ENCODE measurements at regions not wholly inside any gene's neighbourhood (a gene's known extent, or its start where the extent isn't known, plus 50 kb on each side); places are given as distances from the start of the nearest gene placed in this dataset.

DNA sequence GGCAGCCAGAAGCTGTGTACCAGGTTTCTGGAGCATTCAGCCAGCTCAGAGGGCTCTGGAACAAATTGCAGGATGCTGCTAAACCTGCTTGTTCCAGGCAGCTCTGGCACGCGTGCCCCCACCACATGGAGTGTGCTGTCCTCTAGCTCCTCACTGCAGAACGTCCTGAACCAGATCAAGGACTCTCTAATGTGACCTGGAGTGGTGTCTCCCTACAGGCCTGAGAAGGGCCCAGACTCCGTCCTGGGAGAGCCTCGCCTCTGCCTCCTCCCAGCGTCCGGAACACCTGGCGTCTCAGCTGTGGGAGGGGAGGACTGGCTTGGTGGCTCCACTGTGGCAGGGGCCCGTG is 115.6 kb upstream of the GPC1 start:
- DNase-seq (ENCODE audit: low spot score), result no peak

DNA sequence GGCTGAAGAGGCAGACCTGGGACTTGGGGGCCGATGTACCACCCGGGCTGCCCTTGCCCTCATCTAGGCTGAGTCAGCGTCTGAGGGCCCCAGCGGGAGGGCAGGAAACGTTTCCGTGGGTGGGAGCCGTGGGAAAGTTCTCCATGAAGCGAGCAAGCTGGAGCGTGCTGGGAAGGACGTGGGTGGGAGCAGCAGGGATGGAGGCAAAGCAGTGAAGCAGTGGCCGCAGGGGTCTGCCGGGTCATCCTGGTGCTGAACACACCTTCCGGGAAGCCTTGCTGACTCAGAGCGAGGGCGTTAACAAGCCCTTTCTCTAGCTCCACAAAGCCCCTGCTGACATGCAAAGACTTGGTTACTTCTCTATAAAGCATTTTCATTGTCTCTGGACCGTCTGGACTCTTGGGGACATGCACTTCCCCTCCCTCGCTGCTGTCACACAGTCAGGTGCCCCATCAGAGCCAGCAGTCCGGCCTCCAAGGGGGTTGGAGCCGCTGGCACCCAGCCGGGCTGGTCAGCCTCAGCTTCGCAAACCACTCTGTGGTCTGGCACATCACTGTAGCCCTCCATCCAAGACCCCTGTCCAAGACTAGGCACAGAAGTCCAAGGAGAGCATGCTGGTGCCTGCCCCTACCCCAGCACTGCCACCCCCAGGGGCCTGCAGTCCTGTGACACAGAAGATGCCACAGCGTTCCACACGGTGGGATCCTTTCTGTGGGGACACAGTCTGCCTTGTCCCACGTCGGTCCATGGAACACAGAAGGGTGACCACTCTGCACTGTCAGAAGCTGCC is 115.1 kb upstream of the GPC1 start:
- DNase-seq (ENCODE audit: low spot score), result no peak

DNA sequence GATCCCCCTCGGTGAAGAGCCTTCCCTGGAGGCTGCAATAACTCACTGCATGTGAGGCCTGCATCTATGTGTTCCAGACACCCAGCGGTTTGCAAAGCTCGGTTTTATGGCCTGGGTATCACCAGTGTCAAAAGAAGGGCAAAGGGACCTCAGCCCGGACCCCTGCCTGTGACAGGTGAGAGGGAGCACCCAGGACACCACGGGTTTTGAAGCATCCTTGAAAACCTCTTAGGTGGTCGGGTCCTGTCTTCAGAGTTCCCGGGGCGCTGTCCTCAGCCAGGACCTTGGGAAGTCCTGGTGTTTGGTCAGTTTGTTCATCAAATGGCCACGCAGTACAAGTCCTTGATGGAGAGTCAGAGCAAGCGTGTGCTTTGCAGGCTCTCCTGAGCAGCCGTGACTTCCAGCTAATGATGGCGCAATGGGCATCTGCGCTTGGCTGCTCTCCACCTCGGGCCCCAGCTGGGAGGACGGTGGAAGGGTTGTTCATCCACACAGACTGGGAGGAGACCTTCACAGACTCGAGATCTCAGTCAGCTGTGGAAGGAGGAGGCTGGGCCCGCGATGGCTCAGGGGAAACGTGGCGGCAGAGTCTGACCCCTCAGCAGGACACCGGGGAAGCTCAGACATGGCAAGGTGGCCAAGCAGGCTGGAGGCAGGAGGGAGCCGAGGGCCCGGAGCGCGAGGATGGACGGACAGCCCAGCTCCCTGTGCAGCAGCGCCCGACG is 113.1 kb upstream of the GPC1 start:
- no peak for DNase-seq (ENCODE audit: low spot score)

DNA sequence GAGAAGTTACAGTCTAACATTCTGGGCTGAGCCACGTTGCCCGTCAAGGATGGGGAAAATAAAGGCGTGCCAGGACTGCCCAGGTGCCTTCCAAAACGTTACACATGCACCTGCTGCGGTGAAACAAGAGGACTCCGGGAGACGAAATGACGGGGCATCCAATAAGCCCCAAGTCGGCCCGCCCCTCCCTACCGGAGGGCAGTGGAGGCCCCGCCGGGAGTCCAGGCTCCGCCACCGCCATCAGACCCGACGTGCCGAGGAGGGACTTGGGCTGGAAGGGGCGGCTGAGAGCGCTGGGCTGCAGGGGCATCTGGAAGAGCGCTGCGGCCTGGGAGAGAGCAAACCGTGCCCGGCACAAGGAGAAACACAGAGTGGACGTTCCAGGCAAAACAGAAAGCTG is 112.5 kb upstream of the GPC1 start:
- DNase-seq (ENCODE audit: low spot score), result no peak

DNA sequence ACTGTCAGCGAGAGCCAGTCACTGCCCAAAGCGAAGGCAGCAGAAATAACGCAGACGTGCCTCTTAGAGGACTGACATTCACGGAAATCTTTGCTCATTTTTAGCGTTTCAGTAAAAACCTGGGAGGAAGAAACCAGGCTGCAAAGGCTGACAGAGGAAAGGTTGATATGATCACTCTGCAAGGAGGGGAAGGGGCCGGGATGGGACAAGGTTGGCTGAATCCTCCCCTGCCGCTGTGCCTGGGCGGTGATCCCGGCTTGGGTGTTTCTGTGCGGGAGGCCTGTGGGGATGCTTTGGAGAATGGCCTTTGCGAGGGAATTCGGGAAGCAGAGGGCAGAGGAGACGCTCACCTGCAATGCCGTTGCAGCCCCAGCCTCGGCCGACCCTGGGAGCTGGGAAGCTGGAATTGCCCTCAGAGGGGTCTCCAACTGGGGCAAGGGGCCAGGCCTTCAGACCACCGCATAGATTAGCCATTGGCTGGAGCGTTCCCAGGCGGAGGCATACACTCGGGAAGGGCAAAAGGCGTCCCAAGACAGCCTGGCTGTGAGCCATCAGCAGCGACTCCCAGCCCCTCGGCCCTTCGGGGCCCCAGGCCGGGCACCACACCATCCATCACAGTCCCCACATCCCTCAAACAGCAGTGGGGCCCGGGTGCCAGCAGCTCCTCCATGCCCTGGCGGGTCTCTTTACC is 111.7 kb upstream of the GPC1 start:
- no peak for DNase-seq (ENCODE audit: low spot score)

DNA sequence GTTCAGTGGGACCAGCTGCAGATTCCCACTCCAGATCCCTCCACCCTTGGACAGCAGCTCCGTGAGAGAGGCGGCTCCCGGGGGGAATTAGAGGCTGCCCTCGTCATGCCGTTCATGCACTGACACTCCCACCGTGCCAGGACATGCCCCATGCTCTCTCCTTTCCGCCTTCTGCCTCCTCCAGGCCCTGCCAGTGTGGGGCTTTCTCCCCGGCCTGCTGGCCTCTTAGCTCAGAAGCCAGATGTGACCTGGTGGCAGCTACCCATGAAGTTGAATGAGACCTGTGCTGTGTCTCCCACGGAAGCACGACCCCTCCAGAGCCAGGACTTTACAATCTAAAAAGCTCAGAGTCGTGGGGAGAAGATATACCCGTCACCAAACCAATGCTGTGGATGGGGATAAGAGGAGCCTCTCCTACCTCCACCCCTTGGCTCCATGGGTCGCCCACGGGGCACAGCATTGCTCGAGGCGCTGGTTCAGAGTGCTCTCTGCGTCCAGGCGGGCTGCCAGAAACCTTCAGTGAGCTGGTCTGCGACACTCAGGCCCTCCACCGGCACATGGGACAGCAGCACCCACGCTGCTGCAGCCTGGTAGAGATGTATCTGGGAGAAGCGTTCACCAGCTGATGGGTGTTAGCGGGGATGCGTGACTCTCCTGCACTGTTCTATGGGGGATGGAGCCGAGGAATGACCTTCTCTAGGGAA is 111.0 kb upstream of the GPC1 start:
- DNase-seq (ENCODE audit: low spot score), result no peak

DNA sequence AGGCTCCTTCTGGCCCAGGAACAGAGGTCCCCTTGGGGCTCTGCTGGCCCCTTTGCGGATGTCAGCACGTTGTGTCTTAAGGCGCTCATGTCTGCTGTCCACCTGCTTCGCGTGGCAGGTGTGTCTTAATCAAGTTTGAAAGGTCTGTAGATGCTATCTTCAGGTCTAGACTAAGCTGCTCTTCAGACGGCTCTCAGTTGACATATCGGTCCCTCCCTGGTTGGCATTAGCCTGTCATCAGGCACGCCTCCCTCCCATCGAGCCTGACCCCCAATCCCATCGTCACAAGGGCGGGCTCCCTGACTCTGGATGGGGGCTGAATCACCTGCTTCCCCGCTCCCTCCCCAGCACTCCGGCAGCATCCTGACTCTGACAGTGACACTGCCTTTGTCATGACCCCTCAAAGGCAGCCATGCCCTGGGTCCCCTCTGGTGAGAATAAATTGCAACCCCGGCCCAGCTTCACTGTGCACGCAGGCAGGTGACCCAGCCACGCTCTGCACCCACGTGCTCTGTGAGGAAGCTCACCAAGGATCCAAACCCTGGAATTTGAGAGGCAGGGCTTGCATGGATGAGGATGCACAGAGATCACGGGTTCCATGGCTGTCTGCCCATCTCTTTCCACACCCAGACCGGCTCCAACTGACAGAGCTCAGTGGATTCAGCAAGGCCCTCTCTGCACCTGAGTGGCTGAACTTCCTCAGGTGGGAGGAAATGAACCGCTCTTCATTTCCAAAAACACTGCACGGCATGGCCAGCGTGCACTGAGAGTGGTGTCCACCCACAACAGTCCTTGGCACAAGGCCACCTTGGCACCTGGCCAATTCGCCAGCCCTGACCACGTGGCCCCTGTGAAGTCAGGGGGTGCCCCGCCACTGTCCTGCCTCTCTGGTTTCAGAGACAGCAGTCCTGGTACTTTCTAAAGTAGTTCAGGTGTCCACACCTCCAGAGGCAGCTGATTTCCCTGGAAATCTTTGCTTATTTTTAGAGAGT is 110.2 kb upstream of the GPC1 start:
- DNase-seq (ENCODE audit: low spot score), result peak; percentile 6

DNA sequence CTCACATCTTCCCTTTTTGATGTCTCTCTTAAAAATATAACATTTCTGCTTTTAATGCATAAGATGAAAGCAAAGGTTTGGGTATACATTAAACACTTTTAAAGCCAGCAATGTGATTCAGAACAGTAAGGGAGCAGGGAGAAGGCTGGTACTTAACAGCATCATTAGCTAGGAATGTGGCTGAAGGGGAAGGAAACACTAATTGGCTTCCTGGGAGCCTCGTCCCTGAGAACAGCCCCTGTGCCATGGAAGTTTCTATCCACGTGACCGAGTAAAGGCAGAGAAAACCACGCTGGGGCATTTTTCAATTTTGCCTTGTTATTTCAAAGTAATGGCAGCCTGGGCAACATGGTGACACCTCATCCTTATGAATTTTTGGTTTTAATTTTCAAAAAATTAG is 109.2 kb upstream of the GPC1 start:
- DNase-seq (ENCODE audit: low spot score), result no peak

DNA sequence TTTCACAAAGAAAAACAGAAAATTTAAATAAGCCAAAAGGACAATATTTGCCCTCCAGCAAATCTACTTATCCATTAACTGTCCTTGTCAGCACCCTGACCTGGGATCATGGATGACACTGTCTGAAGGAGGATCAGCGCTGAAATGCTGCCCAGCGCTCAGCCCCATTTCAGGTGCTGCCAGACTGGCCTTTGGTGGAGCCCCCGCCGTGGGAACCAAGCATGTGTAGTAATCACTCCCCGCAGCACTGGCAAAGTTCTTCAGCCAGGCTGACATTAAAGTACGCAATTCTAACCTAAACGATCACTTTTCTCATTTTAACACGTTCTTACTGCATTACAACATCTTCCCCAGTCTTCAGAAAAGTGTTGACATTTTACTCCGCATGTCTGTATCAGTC is 108.6 kb upstream of the GPC1 start:
- no peak for DNase-seq (ENCODE audit: low spot score)

DNA sequence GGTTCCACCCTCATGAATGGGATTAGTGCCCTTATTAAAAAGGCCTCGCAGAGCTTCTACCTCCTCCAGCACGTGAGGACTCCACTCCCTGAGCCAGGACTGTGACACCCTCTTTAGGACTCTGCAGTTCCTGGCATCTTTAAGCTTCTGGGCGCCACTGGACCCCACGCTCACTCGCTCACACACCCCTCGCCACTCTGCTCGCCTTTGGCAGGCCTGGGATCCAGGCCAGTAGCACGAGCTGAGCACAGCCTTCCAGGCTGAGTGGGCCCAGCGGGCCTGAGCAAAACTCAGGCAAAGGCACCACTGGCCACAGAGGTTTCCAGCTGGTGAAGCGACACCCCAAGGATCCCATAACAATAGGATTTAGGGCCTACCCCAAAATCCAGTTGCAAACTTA is 107.9 kb upstream of the GPC1 start:
- no peak for DNase-seq (ENCODE audit: low spot score)

DNA sequence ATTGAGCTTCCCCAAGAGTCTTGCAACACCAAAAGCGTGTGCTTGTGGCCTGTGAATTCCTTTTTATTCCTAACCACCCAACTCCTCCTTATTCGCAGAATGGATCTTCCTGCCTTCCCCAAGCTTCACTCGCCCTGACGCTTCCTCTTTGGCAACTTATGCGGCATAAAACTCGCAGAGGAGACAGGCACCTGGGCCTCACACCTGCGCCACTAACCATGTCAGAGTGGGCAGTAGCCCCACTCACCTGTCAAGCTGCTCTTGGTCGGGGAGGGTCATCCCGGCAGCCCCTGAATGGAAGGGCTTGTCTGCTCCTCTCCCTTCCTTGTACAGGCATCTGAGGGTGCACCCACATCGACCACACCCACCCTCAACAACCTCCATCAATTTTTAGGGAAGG is 106.9 kb upstream of the GPC1 start:
- DNase-seq (ENCODE audit: low spot score), result no peak

DNA sequence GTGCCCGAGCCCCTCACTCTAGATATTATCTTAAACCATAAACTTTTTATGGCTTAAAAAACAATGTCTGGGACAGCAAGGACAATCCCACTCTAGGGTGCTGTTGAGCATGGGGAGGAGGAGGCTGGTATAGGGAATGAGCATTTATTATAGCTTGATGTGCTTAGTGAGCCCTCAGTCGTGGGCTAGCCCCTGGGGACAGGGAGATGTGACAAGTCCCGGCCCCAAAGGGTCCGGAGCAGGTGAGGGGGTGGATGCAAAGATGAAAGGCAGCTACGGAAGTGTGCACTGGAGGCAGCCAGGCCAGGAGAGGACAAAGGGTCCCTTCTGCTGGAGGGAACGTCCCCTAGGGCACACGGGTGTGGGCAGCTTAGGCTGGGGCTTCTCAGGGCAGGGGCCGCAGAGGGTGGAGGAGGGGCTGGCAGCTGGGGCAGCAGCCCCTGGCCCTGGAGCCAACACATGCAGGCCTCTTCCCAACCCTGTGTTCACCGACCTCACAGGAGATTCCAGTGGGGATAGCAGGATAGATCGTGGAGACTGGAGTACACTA is 106.3 kb upstream of the GPC1 start:
- DNase-seq (ENCODE audit: low spot score), result no peak

DNA sequence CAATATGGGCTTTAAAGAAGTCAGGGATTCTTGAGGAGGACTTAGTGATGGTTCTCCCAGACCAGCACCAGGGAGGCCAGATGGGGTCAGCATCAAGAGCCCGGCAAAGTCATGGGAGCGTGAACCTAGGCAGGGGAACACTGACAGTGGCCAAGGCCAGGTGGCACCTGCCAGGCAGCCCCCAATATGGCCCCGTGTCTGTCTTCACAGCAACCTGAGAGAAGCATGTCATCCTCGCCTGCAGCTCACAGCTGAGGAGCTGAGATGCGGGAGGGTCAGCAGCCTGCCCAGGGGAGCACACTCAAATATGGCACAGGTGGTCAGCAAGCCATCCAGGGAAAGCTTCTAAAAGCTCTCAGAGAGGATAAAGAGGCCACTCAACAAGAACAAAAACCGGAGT is 105.7 kb upstream of the GPC1 start:
- DNase-seq (ENCODE audit: low spot score), result no peak

DNA sequence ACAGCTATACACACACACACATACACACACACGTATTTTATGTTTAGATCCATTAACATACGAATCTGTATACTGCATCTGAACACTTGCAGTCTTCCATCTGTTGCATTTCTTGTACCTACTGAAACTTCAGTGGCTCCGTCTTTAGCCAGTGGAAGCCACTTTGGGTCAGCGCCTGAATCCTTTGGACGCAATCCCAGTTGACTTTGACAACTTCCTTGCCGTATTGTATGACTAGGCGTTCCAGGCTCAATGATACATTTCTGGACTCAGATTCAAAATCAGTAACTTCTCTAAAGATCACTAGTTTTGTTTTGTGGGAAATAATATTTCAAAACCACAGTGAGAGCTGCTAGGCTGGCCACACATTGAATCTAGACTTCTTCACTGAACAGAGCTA is 101.5 kb upstream of the GPC1 start:
- no peak for DNase-seq (ENCODE audit: low spot score)

DNA sequence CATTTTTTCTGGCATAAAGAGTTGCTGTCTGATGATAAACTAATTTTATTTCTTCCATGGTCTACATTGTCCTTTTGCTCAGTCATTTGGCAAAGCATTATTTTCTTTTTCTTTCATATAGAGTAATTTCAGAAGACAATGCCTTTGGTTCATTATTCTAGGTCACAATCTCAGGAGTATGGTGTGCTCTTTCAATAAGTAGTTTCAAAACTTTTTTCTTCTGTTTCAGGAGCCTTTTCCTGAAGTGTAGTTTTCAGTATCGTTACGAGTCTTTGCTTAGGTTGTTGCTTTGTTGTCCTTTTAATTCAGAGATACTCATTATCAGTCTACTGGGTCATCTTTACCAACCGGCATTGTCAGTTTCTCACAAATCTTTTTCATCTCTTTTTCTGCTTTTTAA is 100.4 kb upstream of the GPC1 start:
- no peak for DNase-seq (ENCODE audit: low spot score)

DNA sequence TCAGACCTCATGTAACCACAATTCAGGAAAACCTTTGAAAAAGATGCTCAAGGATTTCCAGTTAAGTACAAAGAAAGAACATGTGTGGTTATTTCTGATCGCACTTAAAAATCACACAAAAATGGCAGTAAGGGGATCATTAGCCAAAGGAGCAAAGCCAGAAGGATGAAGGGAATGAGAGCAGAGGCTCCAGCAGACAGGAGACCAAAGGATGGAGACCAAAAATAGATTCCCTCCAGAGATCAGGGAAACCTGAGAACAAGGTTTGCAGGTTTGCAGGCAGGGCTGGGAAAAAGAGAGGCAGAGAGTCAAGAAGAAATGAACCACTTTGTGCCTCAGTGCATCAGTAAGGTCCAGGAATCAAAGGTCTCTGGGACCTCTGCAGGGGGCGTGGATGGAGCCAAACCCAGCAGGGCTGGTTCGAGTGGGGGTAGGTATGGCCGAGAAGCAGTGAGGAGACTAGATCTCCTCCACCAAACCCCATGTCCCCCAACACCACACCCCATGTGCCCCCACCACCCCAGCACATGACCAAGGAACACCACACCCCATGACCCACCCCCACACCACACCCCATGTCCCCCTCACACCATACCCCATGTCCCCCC is 98.5 kb upstream of the GPC1 start:
- no peak for DNase-seq (ENCODE audit: low spot score)

DNA sequence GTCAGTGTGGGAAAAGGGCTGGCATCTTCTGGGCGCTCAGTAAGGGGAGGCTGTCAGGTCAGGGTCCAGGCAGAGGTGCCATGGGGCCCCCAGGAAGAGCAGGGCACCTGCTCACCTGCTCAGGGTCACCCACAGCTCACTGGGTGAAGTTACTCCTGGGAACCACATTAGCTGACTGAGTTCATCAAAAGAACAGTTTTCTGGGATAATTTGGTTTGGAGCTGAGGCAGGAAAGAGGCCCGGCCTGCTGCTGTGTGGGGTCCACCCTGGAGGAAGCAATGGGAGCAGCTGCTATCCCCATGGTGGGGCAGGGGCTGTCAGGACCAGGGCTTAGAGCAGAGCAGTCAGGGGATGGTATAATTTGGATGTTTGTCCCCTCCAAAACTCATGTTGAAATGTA is 97.2 kb upstream of the GPC1 start:
- no peak for DNase-seq (ENCODE audit: low spot score)

DNA sequence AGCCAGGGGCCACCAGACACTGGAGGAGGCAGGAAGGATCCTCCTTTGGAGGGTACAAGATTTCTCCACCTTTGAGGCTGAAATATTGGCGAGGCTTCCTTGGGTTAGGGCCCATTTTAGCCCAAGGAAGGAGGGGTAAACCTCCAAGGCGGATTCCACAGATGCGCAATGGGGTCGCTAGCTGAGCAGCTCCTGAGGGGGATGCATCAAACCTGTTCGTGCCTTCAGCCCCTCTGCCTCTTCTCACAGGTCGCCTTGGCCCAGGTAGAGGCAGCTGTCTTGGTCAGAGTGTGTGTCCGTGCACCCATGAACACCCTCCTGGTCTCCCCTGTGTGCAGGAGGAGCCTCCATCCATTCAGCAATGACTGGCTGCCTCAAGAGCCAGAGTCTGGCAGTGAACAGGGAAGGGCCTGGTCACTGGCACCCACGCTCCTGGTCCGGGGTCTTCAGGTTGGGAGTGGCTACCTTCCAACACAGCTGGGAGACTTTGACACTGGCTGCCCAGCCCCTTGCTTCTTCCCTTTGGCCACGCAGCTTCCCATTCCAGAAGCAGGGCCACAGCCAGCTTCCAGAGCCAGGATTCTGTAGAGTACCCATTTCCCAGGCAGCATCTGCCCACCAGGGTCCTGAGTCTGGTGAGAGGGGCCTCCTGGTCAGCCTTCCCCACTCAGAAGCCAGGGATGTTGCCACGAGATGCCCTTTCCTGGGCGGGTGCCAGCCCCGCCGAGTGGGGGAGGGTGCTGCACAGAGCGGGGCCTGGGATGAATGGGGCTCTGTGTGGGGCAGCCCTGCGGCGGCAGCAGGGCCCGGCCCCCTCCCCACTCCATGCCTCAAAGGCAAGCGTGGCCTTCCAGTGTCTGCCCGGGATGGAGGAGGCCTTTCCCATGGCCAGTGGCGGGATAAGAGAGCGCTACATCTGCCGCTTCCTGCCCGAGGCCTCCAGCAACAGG is 95.8 kb upstream of the GPC1 start:
- DNase-seq (ENCODE audit: low spot score), result no peak

DNA sequence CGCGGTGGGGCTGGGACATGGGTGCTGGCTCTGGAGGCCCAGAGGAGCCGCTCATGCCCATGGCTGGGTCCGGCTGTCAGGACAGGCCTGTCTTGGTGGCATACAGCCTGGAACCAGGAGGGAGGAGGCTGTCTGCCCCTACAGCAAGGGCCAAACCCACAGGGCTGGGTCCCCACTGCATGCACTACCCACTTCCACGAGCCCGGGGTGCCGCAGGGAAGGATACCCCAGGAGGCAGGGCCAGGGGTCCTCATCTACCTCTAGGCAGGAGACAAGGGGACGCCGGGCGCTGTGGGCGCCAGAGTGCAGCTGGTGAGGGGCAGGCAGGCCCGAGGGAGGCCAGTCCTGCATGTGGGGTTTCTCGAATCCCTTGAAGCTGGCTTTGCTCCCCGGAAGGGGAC is 95.1 kb upstream of the GPC1 start:
- no peak for DNase-seq (ENCODE audit: low spot score)
